NCI-H345 (cell line): ENCODE measurements at regions not wholly inside any gene's neighbourhood (a gene's known extent, or its start where the extent isn't known, plus 50 kb on each side); places are given as distances from the start of the nearest gene placed in this dataset.
"Not testable (repeated sequence)": the region's sequence is repeated elsewhere in the genome, so short reads cannot be mapped to it uniquely, and the experiment has no call there.

Experiments used
- DNase-seq: peaks from one replicate; lab custom pipeline; 2025; lab: John Stamatoyannopoulos, UW

- DNase-seq, result no peak
These were observed 104.0 kb upstream of the RHOBTB1 start for GRCh38 chr10:61047788-61048560.

- DNase-seq, result no peak
These were observed 103.1 kb upstream of the RHOBTB1 start for GRCh38 chr10:61047081-61047480.

GRCh38 chr10:61045480-61045879, 101.5 kb upstream of the RHOBTB1 start:
- not testable (repeated sequence) for DNase-seq

GRCh38 chr10:61042533-61042932, 98.5 kb upstream of the RHOBTB1 start:
- DNase-seq, result no peak

GRCh38 chr10:61040399-61041016, 96.5 kb upstream of the RHOBTB1 start:
- no peak for DNase-seq

- no peak for DNase-seq
These were observed 95.9 kb upstream of the RHOBTB1 start for GRCh38 chr10:61039868-61040267.

- not testable (repeated sequence) for DNase-seq
These were observed 93.4 kb upstream of the RHOBTB1 start for GRCh38 chr10:61037261-61037830.

GRCh38 chr10:61036148-61036547, 92.2 kb upstream of the RHOBTB1 start:
- DNase-seq, result not testable (repeated sequence)

- no peak for DNase-seq
These were observed 87.4 kb upstream of the RHOBTB1 start for GRCh38 chr10:61031341-61031740.

- DNase-seq, result no peak
These were observed 85.4 kb upstream of the RHOBTB1 start for GRCh38 chr10:61029411-61029810.

- DNase-seq, result no peak
These were observed 84.9 kb upstream of the RHOBTB1 start for GRCh38 chr10:61028861-61029361.

GRCh38 chr10:61024856-61025201, 80.8 kb upstream of the RHOBTB1 start:
- no peak for DNase-seq

GRCh38 chr10:61024151-61024855, 80.3 kb upstream of the RHOBTB1 start:
- DNase-seq, result no peak

GRCh38 chr10:61023053-61023452, 79.1 kb upstream of the RHOBTB1 start:
- DNase-seq, result no peak

- DNase-seq, result no peak
These were observed 77.9 kb upstream of the RHOBTB1 start for GRCh38 chr10:61021926-61022325.

- no peak for DNase-seq
These were observed 76.6 kb upstream of the RHOBTB1 start for GRCh38 chr10:61020420-61021158.

GRCh38 chr10:61018146-61018545, 74.2 kb upstream of the RHOBTB1 start:
- no peak for DNase-seq

GRCh38 chr10:61016630-61017029, 72.6 kb upstream of the RHOBTB1 start:
- DNase-seq, result no peak

GRCh38 chr10:61016007-61016406, 72.0 kb upstream of the RHOBTB1 start:
- no peak for DNase-seq

- no peak for DNase-seq
These were observed 66.9 kb upstream of the RHOBTB1 start for GRCh38 chr10:61010863-61011262.

GRCh38 chr10:61003069-61003468, 59.1 kb upstream of the RHOBTB1 start:
- DNase-seq, result not testable (repeated sequence)

GRCh38 chr10:61001731-61002122, 57.7 kb upstream of the RHOBTB1 start:
- DNase-seq, result no peak
